GM12891 (cell line): ENCODE measurements at regions not wholly inside any gene's neighbourhood (a gene's known extent, or its start where the extent isn't known, plus 50 kb on each side); places are given as distances from the start of the nearest gene placed in this dataset.

Experiments
- POLR2A ChIP-seq: IDR thresholded peaks from 2 replicates; pipeline ENCODE4 v1.6.1; 2011; ENCODE audit warnings: low read depth, low read length, control low read depth
- TAF1 ChIP-seq: IDR thresholded peaks from 2 replicates; pipeline ENCODE4 v1.6.1; 2011; ENCODE audit warnings: low read depth, low read length, control low read depth

DNA sequence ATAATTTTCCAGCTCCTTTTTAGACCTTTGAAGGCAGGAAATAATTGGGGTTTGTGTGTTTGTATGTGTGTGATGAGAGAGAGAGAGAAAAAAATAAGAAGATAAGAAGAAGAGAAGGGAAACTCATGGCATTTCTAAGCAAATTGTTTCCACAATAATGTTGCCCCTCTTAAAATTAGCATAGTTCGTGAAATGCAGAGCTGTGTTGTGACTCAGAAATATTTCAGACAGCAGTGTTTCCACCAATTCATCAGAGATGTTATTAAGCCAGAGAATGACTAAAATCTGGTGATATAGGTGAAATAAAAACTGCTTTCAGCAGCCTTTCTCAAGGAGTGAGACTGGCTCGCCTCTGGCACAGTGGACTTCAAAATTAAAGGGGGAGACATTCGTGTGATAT is 65.9 kb upstream of the ARHGAP5 start:
- TF ChIP-seq POLR2A (no peak), TAF1 (no peak)
